AG09309 (cell line): ENCODE measurements at regions not wholly inside any gene's neighbourhood (a gene's known extent, or its start where the extent isn't known, plus 50 kb on each side); places are given as distances from the start of the nearest gene placed in this dataset.

Experiments
- DNase-seq: peaks from one replicate; pipeline ENCODE4 v3.0.0-alpha.2; 2010; ENCODE audit warnings: low read depth
- H3K4me3 ChIP-seq: 2 replicates; pipeline ENCODE4 v1.5.1; 2011; ENCODE audit warnings: mild to moderate bottlenecking, low read depth, low read length, moderate library complexity; ENCODE audit not compliant: control insufficient read depth
- TF ChIP-seq, protein P1 (sequence below): IDR thresholded peaks from 2 replicates; pipeline ENCODE4 v1.5.1; 2011; ENCODE audit warnings: mild to moderate bottlenecking, low read depth, low read length, inconsistent platforms; ENCODE audit not compliant: insufficient read depth, control insufficient read depth; ENCODE audit errors: missing control alignments

GRCh38 chr4:123929565-123929964, 533.0 kb downstream of the SPRY1 start:
- H3K4me3 ChIP-seq: no peak overlapping the region
- no peak for DNase-seq
- TF ChIP-seq, protein P1, sequence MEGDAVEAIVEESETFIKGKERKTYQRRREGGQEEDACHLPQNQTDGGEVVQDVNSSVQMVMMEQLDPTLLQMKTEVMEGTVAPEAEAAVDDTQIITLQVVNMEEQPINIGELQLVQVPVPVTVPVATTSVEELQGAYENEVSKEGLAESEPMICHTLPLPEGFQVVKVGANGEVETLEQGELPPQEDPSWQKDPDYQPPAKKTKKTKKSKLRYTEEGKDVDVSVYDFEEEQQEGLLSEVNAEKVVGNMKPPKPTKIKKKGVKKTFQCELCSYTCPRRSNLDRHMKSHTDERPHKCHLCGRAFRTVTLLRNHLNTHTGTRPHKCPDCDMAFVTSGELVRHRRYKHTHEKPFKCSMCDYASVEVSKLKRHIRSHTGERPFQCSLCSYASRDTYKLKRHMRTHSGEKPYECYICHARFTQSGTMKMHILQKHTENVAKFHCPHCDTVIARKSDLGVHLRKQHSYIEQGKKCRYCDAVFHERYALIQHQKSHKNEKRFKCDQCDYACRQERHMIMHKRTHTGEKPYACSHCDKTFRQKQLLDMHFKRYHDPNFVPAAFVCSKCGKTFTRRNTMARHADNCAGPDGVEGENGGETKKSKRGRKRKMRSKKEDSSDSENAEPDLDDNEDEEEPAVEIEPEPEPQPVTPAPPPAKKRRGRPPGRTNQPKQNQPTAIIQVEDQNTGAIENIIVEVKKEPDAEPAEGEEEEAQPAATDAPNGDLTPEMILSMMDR: no peak

DNA sequence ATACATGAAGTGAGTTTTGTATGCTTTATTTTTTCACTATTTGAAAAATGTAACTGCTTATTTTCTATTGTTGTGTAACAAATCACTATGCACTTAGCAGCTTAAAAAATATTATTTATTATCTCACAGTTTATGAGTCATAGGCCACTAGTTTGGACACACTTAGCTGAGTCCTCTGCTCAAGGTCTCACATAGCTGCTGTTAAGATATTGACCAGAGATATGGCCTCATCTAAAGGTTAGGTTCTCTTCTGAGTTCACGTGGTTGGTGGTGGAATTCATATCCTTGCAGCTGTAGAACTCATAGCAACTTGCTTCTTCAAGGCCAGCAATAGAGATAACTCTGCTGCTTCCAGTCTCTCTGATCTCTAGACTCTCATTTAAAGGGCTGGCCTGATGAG, 534.4 kb downstream of the SPRY1 start:
- no peak for DNase-seq
- no peak overlapping the region for H3K4me3 ChIP-seq
- TF ChIP-seq, protein P1: no peak

DNA sequence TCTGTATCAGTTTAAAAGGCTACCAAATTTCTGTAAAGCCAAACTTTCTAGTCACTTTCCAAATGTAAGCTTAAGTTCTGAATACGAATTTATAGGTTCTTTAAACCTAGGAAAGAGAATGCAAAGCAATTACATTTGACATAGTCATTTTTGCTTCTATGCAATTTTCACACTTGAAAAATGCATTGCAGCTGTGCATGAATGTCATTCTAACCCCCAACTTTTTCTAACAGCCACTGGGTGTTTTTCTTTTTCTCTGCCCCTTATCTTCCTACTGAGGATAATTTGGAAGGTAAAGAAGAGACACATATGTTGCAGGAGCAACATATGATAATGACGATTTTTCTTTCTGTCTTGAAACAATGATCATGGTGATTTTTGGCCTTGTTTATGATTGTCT, 537.5 kb downstream of the SPRY1 start:
- no peak overlapping the region for H3K4me3 ChIP-seq
- TF ChIP-seq, protein P1: no peak
- no peak for DNase-seq

DNA sequence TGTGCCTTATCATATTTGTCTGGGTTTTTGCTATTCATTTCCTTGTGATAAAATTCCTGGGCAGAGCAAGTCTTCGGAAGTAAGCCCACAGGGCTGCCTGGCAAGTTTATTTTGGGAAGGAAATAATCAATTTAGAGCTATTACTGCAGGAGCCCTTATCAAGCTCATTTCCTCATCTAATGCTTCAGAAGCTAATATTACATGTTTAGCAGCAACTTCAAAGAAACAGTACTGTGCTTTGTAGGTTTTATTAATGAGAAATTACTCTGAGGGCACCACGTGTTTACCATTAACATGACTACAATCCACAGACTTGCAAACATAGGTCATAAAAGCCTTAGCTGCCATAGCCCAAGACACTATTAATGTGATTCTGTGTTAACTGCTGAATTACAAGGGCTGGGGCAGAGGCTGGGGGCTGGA, 540.0 kb downstream of the SPRY1 start:
- no peak overlapping the region for H3K4me3 ChIP-seq
- TF ChIP-seq, protein P1: no peak
- no peak for DNase-seq

DNA sequence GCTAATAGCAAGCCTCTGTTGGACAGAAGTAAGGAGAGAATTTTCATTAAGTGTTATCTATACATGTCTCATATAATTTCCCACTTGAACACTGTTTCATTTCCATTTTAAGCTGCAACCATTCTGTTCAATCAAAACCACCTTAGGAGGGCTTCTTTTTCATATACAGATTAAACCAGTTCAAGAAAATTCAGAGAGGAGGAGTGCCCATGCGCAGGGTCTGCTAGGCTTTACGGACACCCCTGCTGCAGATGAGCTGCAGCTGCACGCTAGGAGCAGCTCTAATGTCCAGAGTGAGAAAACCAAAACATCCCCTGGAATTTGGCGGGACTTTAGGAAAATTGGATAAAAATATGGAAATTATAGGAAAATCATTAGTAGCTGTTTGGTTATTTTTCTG, 541.0 kb downstream of the SPRY1 start:
- H3K4me3 ChIP-seq: no peak overlapping the region
- no peak for DNase-seq
- TF ChIP-seq, protein P1: no peak

DNA sequence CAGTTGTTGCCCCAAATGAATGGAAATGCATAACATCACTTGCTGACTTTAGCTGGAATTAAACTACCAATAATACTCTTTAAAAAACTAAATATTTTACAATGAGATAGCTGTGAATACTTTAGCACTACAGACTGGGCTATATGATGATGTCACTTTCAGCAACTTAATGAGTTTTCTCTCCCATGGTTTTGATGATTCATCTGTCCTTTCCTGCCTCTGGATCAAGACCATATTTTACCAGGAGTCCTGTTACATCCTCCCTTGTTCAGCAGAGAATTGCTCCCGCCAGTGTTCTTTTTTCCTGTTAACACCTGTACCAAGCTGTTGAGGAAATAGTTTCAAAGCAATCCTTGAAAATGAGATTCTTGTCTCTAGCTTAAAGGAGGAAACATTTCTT, 543.0 kb downstream of the SPRY1 start:
- peak; percentile 51 for DNase-seq
- no peak overlapping the region for H3K4me3 ChIP-seq
- TF ChIP-seq, protein P1: no peak

GRCh38 chr4:123940604-123941003, 544.0 kb downstream of the SPRY1 start:
- TF ChIP-seq, protein P1: no peak
- no peak overlapping the region for H3K4me3 ChIP-seq
- DNase-seq: no peak
